ENCODE measurements at regions not wholly inside any gene's neighbourhood (a gene's known extent, or its start where the extent isn't known, plus 50 kb on each side); places are given as distances from the start of the nearest gene placed in this dataset.

DNA sequence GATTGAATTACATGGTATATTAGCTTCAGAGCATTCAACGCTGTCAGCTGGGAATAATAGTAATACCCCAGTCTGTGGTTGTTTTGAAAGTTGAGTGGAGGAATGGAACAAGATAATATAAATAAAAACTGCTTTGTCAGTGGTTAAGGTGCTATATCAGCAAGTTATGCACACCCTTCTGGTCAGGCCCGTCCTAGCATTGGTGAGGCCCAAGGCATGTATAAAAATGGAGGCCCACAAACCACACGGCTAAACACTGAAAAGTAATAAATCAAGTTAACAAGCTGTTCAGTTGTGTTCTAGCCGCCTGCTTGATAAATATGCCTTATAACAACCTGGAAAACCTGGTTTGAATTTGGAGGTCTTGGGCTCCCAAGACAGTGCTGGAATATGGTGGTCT lies 77.4 kb downstream of the PSMG1 start:
- H3K4me3 ChIP-seq (replicated peaks; ENCODE audit: low read depth, low read length) = no peak overlapping the region
- no peak for DNase-seq (ENCODE audit: low read depth)
- TF ChIP-seq, protein P1, sequence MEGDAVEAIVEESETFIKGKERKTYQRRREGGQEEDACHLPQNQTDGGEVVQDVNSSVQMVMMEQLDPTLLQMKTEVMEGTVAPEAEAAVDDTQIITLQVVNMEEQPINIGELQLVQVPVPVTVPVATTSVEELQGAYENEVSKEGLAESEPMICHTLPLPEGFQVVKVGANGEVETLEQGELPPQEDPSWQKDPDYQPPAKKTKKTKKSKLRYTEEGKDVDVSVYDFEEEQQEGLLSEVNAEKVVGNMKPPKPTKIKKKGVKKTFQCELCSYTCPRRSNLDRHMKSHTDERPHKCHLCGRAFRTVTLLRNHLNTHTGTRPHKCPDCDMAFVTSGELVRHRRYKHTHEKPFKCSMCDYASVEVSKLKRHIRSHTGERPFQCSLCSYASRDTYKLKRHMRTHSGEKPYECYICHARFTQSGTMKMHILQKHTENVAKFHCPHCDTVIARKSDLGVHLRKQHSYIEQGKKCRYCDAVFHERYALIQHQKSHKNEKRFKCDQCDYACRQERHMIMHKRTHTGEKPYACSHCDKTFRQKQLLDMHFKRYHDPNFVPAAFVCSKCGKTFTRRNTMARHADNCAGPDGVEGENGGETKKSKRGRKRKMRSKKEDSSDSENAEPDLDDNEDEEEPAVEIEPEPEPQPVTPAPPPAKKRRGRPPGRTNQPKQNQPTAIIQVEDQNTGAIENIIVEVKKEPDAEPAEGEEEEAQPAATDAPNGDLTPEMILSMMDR (IDR thresholded peaks at IDR 0.05; ENCODE audit: low read length, missing control alignments) = no peak

DNA sequence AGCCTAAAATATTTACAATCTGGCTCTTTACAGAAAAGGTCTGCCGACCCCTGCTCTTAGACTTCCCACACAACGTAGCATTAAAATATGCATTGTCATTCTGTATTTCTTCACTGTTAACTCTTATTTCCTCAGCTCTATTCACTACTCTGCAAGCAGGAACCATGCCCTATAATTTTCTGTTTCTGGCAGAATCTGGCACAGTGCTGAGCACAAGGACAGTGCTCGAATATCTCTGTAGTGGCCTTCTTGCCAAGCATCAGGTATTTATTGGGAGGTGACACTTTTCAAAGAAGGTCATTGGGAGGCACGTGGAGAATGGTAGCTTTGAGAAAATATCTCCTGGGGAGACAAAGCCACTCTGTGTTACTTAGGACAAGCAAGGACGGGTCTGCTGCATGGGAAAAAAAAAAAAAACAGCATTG lies 77.9 kb downstream of the PSMG1 start:
- peak; percentile 25 for DNase-seq (ENCODE audit: low read depth)
- TF ChIP-seq, protein P1 (IDR thresholded peaks at IDR 0.05; ENCODE audit: low read length, missing control alignments) = no peak
- no peak overlapping the region for H3K4me3 ChIP-seq (replicated peaks; ENCODE audit: low read depth, low read length)

DNA sequence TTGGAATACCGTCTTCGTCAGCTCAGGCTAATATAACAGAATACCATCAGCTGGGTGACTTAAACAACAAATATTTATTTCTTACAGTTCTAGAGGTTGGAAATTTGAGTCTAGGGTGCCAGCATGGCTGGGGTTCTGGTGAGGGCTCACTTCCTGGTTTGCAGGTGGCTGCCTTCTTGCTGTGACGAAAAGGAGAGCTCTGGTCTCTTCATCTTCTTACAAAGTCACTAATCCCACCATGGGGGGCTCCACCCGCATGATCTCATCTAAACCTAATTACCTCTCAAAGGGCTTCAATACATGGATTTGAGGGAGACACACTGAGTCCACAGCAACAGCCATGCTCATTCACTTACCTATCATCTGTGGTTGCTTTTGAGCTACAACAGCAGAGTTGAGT lies 78.3 kb downstream of the PSMG1 start:
- H3K4me3 ChIP-seq (replicated peaks; ENCODE audit: low read depth, low read length) = no peak overlapping the region
- no peak for DNase-seq (ENCODE audit: low read depth)
- TF ChIP-seq, protein P1 (IDR thresholded peaks at IDR 0.05; ENCODE audit: low read length, missing control alignments) = no peak

DNA sequence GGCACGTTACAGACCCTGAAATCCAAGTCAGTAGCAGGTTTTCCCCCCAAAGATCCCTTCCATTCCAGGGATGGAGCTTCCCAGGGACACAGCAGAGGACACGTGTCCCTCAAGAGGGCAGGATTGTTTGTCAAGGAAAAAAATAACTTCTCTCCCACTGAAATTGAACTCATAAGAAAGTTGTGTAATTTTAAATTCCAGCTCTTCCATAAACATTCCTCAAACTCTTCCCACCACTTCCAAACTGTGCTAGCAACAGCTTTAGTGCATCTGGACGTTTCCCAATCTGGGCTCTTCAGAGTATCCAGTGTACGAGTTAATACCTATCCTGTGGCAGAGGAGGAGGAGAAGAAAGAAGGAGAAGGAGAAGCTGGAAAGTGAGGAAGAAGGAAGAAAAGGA lies 79.6 kb downstream of the PSMG1 start:
- peak; percentile 72 for DNase-seq (ENCODE audit: low read depth)
- H3K4me3 ChIP-seq (replicated peaks; ENCODE audit: low read depth, low read length) = no peak overlapping the region
- TF ChIP-seq, protein P1 (IDR thresholded peaks at IDR 0.05; ENCODE audit: low read length, missing control alignments) = no peak

DNA sequence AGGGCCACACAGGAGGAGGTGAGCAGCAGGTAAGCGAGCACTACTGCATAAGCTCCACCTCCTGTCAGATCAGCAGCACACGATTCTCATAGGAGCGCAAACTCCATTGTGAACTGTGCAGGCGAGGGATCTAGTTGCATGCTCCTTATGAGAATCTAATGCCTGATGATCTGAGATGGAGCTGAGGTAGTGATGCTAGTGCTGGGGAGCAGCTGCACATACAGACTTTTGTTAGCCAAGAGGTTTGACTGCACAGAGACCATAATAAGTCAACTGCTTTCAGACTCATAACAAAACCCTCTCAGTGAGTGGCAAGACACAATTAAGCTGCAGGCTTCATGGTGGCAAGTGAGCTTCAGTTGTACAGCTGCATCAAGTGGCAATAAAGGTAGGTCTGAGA lies 83.4 kb downstream of the PSMG1 start:
- DNase-seq (ENCODE audit: low read depth) = no peak
- no peak overlapping the region for H3K4me3 ChIP-seq (replicated peaks; ENCODE audit: low read depth, low read length)
- TF ChIP-seq, protein P1 (IDR thresholded peaks at IDR 0.05; ENCODE audit: low read length, missing control alignments) = no peak

DNA sequence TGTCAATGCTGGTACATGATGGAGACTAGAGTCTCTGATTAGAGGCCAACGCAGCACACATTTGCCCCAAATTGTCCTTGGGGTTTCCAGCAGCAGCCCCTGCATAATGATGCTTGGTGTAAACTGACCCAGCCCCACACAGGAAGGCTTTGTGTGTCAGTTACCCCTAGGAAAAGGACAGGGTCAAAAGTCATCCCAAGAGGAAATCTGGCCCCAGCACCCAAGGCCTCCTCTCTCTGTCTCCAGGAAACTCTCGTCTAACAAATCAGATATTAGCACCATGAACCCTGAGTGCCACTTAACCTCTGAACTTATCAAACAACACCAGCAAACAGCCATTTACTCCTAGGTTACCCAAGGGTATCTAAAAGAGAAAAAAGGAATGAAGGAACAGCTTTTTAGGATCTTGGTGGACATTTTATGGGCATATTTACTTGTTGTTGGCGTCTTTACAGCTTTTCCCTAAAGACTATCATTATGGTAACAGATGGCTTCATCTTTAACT lies 84.5 kb downstream of the PSMG1 start:
- H3K4me3 ChIP-seq (replicated peaks; ENCODE audit: low read depth, low read length) = no peak overlapping the region
- TF ChIP-seq, protein P1 (IDR thresholded peaks at IDR 0.05; ENCODE audit: low read length, missing control alignments) = no peak
- DNase-seq (ENCODE audit: low read depth) = no peak

DNA sequence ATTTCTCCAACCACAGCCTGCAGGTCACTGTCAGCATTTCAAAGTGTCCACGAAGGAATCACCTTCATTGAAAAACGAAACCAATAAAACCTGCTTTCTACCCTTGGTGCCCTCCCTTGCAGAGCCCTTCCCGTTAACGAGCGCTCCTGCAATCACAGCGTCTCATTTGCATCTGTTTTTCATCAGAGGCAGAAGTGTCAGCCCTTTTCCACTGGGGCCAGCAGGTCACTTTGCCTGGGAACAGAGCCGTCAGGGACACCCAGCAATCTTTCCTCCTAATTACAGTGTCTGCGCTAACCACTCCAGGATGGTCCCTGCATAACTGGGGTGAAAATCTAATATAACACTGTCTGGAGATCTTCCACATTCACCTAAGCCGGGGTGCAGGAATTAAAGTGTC lies 85.3 kb downstream of the PSMG1 start:
- no peak overlapping the region for H3K4me3 ChIP-seq (replicated peaks; ENCODE audit: low read depth, low read length)
- DNase-seq (ENCODE audit: low read depth) = no peak
- TF ChIP-seq, protein P1 (IDR thresholded peaks at IDR 0.05; ENCODE audit: low read length, missing control alignments) = no peak

Data from fibroblast of pulmonary artery (primary cell).